HCT116 (cell line): ENCODE measurements at regions not wholly inside any gene's neighbourhood (a gene's known extent, or its start where the extent isn't known, plus 50 kb on each side); places are given as distances from the start of the nearest gene placed in this dataset.

ENCODE experiments used
- ATAC-seq: fragments of 200-7000 bp; cut with Tn5 transposase; 2 replicates; pipeline ENCODE4 v1.9.1; 2020; ENCODE audit warnings: mild to moderate bottlenecking, moderate library complexity
- BruUV-seq: library from RNA; stranded (reverse); fragments of 400-500 nt; replicated peaks from 2 replicates; lab custom pipeline; 2021; lab: Mats Ljungman, UMichigan
- CTCF ChIA-PET: fragments of 300-600 bp; sonication (Branson Sonifier 250); formaldehyde crosslinking; loops from one replicate; lab custom pipeline; 2021; ENCODE audit warnings: antibody characterized with exemption; lab: Charles Lee
- POLR2A ChIA-PET: fragments of 300-600, 350-600 bp; sonication (Branson Sonifier 250); formaldehyde crosslinking; loops from one replicate; lab custom pipeline; 2021; ENCODE audit warnings: antibody characterized with exemption; lab: Charles Lee
- RAD21 ChIA-PET, 2 experiments: fragments of 300-600 bp; sonication (Branson Sonifier 250); formaldehyde crosslinking; loops; one replicate each; lab custom pipeline; 2023; ENCODE audit warnings: low total read pairs in 2 of 2; ENCODE audit not compliant: uncharacterized antibody in 2 of 2, unreplicated experiment in 2 of 2, low non-redundant PET in 1 of 2; lab: Charles Lee
- DNase-seq: peaks from one replicate; pipeline ENCODE4 v3.0.0-alpha.2; 2010; ENCODE audit warnings: low read depth, low spot score
- H2AFZ ChIP-seq: fragments of 200-600 bp; shearing (Covaris generic), sonication (generic); 2 replicates; pipeline ENCODE4 v1.6.1; 2017; ENCODE audit warnings: low read depth, mixed run types, mixed read lengths, antibody characterized with exemption, low read length; ENCODE audit not compliant: poor library complexity, severe bottlenecking
- H3K27ac ChIP-seq: 2 replicates; pipeline ENCODE4 v1.5.1; 2012; ENCODE audit warnings: low read depth, low read length
- H3K27me3 ChIP-seq: fragments of 200-600 bp; sonication (generic); 2 replicates; pipeline ENCODE4 v1.6.1; 2016; ENCODE audit warnings: mixed run types, low read length, mixed read lengths; ENCODE audit not compliant: insufficient read depth
- H3K36me3 ChIP-seq, 2 experiments: fragments of 200-500 bp in 1 of 2; fragments of 200-600 bp in 1 of 2; sonication (Bioruptor generic) in 1 of 2; sonication (generic) in 1 of 2; 2 replicates each; pipeline versions ENCODE4 v1.5.1 to v1.6.1; 2014 to 2016; ENCODE audit warnings: low read length in 2 of 2, inconsistent platforms in 1 of 2, mixed read lengths in 1 of 2, mixed run types in 1 of 2; ENCODE audit not compliant: insufficient read depth in 2 of 2, control insufficient read depth in 1 of 2
- H3K4me1 ChIP-seq, 2 experiments: fragments of 200-600 bp in 1 of 2; sonication (generic) in 1 of 2; 2 replicates each; pipeline versions ENCODE4 v1.5.1 to v1.6.1; 2012 to 2017; ENCODE audit warnings: low read length in 2 of 2, inconsistent platforms in 1 of 2, mild to moderate bottlenecking in 1 of 2, mixed read lengths in 1 of 2, mixed run types in 1 of 2, moderate library complexity in 1 of 2; ENCODE audit not compliant: insufficient read depth in 2 of 2, control insufficient read depth in 1 of 2
- H3K4me2 ChIP-seq: fragments of 200-600 bp; sonication (generic); 2 replicates; pipeline ENCODE4 v1.6.1; 2017; ENCODE audit warnings: mixed run types, low read length, mixed read lengths
- H3K4me3 ChIP-seq, 2 experiments: fragments of 200-600 bp in 1 of 2; sonication (generic) in 1 of 2; replicated peaks in 1 of 2; 2 replicates each; pipeline ENCODE4 v1.5.1; 2011 to 2016; ENCODE audit warnings: low read length in 2 of 2, control low read depth in 1 of 2, low read depth in 1 of 2, mild to moderate bottlenecking in 1 of 2, mixed read lengths in 1 of 2, mixed run types in 1 of 2
- H3K79me2 ChIP-seq: fragments of 200-600 bp; sonication (generic); 2 replicates; pipeline ENCODE4 v1.6.1; 2017; ENCODE audit warnings: mild to moderate bottlenecking, mixed run types, low read length, moderate library complexity, mixed read lengths; ENCODE audit not compliant: insufficient read depth
- H3K9ac ChIP-seq: fragments of 200-600 bp; sonication (generic); 2 replicates; pipeline ENCODE4 v1.6.1; 2016; ENCODE audit warnings: low read length, mixed read lengths
- H3K9me2 ChIP-seq: fragments of 200-600 bp; sonication (generic), shearing (Covaris generic); 2 replicates; pipeline ENCODE4 v1.6.1; 2017; ENCODE audit warnings: mixed run types, mild to moderate bottlenecking, moderate library complexity; ENCODE audit not compliant: insufficient read depth
- H3K9me3 ChIP-seq, 2 experiments: fragments of 200-500 bp in 1 of 2; fragments of 200-600 bp in 1 of 2; sonication (Bioruptor generic) in 1 of 2; sonication (generic) in 1 of 2; 2 replicates each; pipeline ENCODE4 v1.6.1; 2014 to 2017; ENCODE audit warnings: low read length in 2 of 2, mixed read lengths in 2 of 2, inconsistent platforms in 1 of 2, low read depth in 1 of 2, mild to moderate bottlenecking in 1 of 2, mixed run types in 1 of 2, moderate library complexity in 1 of 2; ENCODE audit not compliant: control insufficient read depth in 1 of 2, insufficient read depth in 1 of 2
- H4K20me1 ChIP-seq: fragments of 200-600 bp; sonication (generic), shearing (Covaris generic); 2 replicates; pipeline ENCODE4 v1.6.1; 2017; ENCODE audit warnings: mixed run types, mild to moderate bottlenecking, moderate library complexity; ENCODE audit not compliant: insufficient read depth
- EGR1 ChIP-seq: IDR thresholded peaks from 2 replicates; pipeline ENCODE4 v1.6.1; 2012; ENCODE audit warnings: low read depth
- EZH2 ChIP-seq: fragments of 200-600 bp; sonication (generic); IDR thresholded peaks from 2 replicates; pipeline ENCODE4 v1.6.1; 2017; ENCODE audit warnings: antibody characterized with exemption, mixed run types
- EZH2phosphoT487 ChIP-seq: fragments of 200-600 bp; IDR thresholded peaks from 2 replicates; pipeline ENCODE4 v1.6.1; 2018; ENCODE audit warnings: antibody characterized with exemption, borderline replicate concordance
- JUND ChIP-seq: IDR thresholded peaks from 2 replicates; pipeline ENCODE4 v1.6.1; 2012
- RAD21 ChIP-seq: IDR thresholded peaks from 2 replicates; pipeline ENCODE4 v1.6.1; 2012; ENCODE audit warnings: low read depth, mild to moderate bottlenecking
- YY1 ChIP-seq: IDR thresholded peaks from 2 replicates; pipeline ENCODE4 v1.6.1; 2011; ENCODE audit warnings: low read length, low read depth, moderate library complexity, mild to moderate bottlenecking; ENCODE audit not compliant: insufficient replicate concordance; ENCODE audit errors: extremely low read depth
- ZFX ChIP-seq: fragments of 450-650 bp; IDR thresholded peaks from 2 replicates; pipeline ENCODE4 v1.6.1; 2017
- intact Hi-C: fragments of 100-400 bp; cut with micrococcal nuclease; formaldehyde crosslinking; loops from 2 replicates; pipeline ENCODE4 v1.10.0; 2022
- TF ChIP-seq, protein P1 (sequence below), 3 experiments: fragments of 200-600 bp in 1 of 3; sonication (generic) in 1 of 3; IDR thresholded peaks in 2 of 3; conservative IDR thresholded peaks in 1 of 3; 2 replicates each; pipeline ENCODE4 v1.5.1; 2012 to 2017; ENCODE audit warnings: low read depth in 2 of 3, low read length in 2 of 3, antibody characterized with exemption in 1 of 3, borderline replicate concordance in 1 of 3, control low read depth in 1 of 3, mild to moderate bottlenecking in 1 of 3, mixed read lengths in 1 of 3, mixed run types in 1 of 3, moderate library complexity in 1 of 3; ENCODE audit not compliant: insufficient read depth in 1 of 3
- TF ChIP-seq, protein P2 (sequence below): IDR thresholded peaks from 2 replicates; pipeline ENCODE4 v1.6.1; 2011; ENCODE audit warnings: mild to moderate bottlenecking, low read length, moderate library complexity; ENCODE audit not compliant: insufficient replicate concordance; ENCODE audit errors: extremely low read depth

DNA sequence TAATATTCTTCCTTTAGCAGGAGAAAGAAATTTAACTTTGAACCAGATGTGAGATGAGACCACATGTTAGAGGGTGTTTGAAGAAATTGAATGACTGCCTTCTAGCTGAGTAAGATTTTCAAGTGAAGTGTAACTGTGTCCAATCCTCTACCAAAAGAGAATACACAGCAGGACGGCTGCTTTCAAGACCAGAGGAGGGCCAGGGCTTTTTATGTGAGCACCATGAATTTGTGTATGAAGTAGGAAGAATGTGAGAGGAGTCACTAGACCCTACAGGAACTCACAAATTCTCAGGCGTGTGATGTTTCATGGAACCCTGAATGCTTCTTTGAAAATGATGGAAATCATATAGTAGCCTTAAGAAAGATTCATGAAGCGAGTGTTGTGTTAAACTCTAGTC is 56.8 kb upstream of the SPACA1 start:
- Histone ChIP-seq H3K4me2 (no peak overlapping the region), H3K9ac (no peak overlapping the region), H3K4me1 (no peaks in the 10 kb centered on the region), H3K27me3 (peaks cover 36% of the 10 kb centered on the region), H4K20me1 (no peaks in the 10 kb centered on the region), H3K79me2 (no peaks in the 10 kb centered on the region), H3K9me2 (no peaks in the 10 kb centered on the region), H3K27ac (no peak overlapping the region), H3K9me3 (no peaks in the 10 kb centered on the region), H3K36me3 (no peaks in the 10 kb centered on the region), H3K4me3 (no peak overlapping the region), H2AFZ (no peak overlapping the region)
- ATAC-seq (no peak), DNase-seq (no peak)
- ChIA-PET POLR2A (no interaction called here), RAD21 (no interaction called here), CTCF (no interaction called here)
- TF ChIP-seq EZH2 (no peak), ZFX (no peak), EZH2phosphoT487 (no peak), YY1 (no peak), EGR1 (no peak), RAD21 (no peak), JUND (no peak)
- TF ChIP-seq, protein P1, sequence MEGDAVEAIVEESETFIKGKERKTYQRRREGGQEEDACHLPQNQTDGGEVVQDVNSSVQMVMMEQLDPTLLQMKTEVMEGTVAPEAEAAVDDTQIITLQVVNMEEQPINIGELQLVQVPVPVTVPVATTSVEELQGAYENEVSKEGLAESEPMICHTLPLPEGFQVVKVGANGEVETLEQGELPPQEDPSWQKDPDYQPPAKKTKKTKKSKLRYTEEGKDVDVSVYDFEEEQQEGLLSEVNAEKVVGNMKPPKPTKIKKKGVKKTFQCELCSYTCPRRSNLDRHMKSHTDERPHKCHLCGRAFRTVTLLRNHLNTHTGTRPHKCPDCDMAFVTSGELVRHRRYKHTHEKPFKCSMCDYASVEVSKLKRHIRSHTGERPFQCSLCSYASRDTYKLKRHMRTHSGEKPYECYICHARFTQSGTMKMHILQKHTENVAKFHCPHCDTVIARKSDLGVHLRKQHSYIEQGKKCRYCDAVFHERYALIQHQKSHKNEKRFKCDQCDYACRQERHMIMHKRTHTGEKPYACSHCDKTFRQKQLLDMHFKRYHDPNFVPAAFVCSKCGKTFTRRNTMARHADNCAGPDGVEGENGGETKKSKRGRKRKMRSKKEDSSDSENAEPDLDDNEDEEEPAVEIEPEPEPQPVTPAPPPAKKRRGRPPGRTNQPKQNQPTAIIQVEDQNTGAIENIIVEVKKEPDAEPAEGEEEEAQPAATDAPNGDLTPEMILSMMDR (IDR thresholded peaks at IDR 0.05 in 2 of 3, conservative IDR thresholded peaks at IDR 0.05 in 1 of 3; ENCODE audit: borderline replicate concordance in 1 of 3, insufficient read depth in 1 of 3, low read depth in 2 of 3, low read length in 2 of 3), result no peak
- TF ChIP-seq, protein P2, sequence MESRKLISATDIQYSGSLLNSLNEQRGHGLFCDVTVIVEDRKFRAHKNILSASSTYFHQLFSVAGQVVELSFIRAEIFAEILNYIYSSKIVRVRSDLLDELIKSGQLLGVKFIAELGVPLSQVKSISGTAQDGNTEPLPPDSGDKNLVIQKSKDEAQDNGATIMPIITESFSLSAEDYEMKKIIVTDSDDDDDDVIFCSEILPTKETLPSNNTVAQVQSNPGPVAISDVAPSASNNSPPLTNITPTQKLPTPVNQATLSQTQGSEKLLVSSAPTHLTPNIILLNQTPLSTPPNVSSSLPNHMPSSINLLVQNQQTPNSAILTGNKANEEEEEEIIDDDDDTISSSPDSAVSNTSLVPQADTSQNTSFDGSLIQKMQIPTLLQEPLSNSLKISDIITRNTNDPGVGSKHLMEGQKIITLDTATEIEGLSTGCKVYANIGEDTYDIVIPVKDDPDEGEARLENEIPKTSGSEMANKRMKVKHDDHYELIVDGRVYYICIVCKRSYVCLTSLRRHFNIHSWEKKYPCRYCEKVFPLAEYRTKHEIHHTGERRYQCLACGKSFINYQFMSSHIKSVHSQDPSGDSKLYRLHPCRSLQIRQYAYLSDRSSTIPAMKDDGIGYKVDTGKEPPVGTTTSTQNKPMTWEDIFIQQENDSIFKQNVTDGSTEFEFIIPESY, result no peak
- no TSS peak for BruUV-seq
- intact Hi-C loops, result no loop called here
